Trophoblast cell (in vitro differentiated cells and primary cell): ENCODE measurements at regions not wholly inside any gene's neighbourhood (a gene's known extent, or its start where the extent isn't known, plus 50 kb on each side); places are given as distances from the start of the nearest gene placed in this dataset.

ENCODE experiments used
- DNase-seq, 2 donors: peaks; one replicate each; pipeline ENCODE4 v3.0.0-alpha.2; 2016
- H2AFZ ChIP-seq: 2 replicates; pipeline ENCODE4 v1.6.1; 2013; ENCODE audit warnings: low read length, moderate library complexity, mild to moderate bottlenecking; ENCODE audit not compliant: insufficient read depth, poor library complexity
- H2AK5ac ChIP-seq: 2 replicates; pipeline ENCODE4 v1.6.1; 2013; ENCODE audit warnings: mild to moderate bottlenecking, low read length
- H2BK120ac ChIP-seq: 2 replicates; pipeline ENCODE4 v1.6.1; 2013; ENCODE audit warnings: low read length, mild to moderate bottlenecking, moderate library complexity; ENCODE audit not compliant: insufficient read depth, poor library complexity
- H2BK12ac ChIP-seq: 2 replicates; pipeline ENCODE4 v1.6.1; 2013; ENCODE audit warnings: mild to moderate bottlenecking, low read length, moderate library complexity
- H2BK5ac ChIP-seq: 2 replicates; pipeline ENCODE4 v1.6.1; 2013; ENCODE audit warnings: low read length, low read depth, moderate library complexity, mild to moderate bottlenecking; ENCODE audit not compliant: poor library complexity
- H3K14ac ChIP-seq: 2 replicates; pipeline ENCODE4 v1.6.1; 2013; ENCODE audit warnings: mild to moderate bottlenecking, low read length
- H3K18ac ChIP-seq: 2 replicates; pipeline ENCODE4 v1.6.1; 2013; ENCODE audit warnings: mild to moderate bottlenecking, low read length
- H3K23ac ChIP-seq: 2 replicates; pipeline ENCODE4 v1.6.1; 2013; ENCODE audit warnings: low read length
- H3K27ac ChIP-seq: 2 replicates; pipeline ENCODE4 v1.5.1; 2013; ENCODE audit warnings: low read depth, mild to moderate bottlenecking, inconsistent platforms, low read length, moderate library complexity
- H3K27me3 ChIP-seq: 2 replicates; pipeline ENCODE4 v1.6.1; 2013; ENCODE audit warnings: inconsistent platforms, mild to moderate bottlenecking, low read length, moderate library complexity; ENCODE audit not compliant: insufficient read depth
- H3K36me3 ChIP-seq, 2 experiments: 1 replicate in 1 of 2; 2 replicates in 1 of 2; pipeline ENCODE4 v1.6.1; 2013; ENCODE audit warnings: low read length in 2 of 2, mild to moderate bottlenecking in 2 of 2, moderate library complexity in 1 of 2; ENCODE audit not compliant: insufficient read depth in 2 of 2, control insufficient read depth in 1 of 2
- H3K4ac ChIP-seq: 2 replicates; pipeline ENCODE4 v1.6.1; 2013; ENCODE audit warnings: low read depth, mild to moderate bottlenecking, low read length, moderate library complexity
- H3K4me1 ChIP-seq, 2 experiments: 1 replicate in 1 of 2; 2 replicates in 1 of 2; pipeline ENCODE4 v1.6.1; 2013; ENCODE audit warnings: low read length in 2 of 2, mild to moderate bottlenecking in 2 of 2, moderate library complexity in 1 of 2; ENCODE audit not compliant: insufficient read depth in 2 of 2, control insufficient read depth in 1 of 2
- H3K4me2 ChIP-seq: 2 replicates; pipeline ENCODE4 v1.6.1; 2013; ENCODE audit warnings: inconsistent platforms, mild to moderate bottlenecking, low read length, moderate library complexity
- H3K4me3 ChIP-seq: 2 replicates; pipeline ENCODE4 v1.5.1; 2013; ENCODE audit warnings: mild to moderate bottlenecking, low read depth, low read length, inconsistent platforms
- H3K79me1 ChIP-seq: one replicate; pipeline ENCODE4 v1.6.1; 2013; ENCODE audit warnings: low read length
- H3K79me2 ChIP-seq: 2 replicates; pipeline ENCODE4 v1.6.1; 2013; ENCODE audit warnings: low read length, mild to moderate bottlenecking; ENCODE audit not compliant: control insufficient read depth, insufficient read depth, poor library complexity
- H3K9ac ChIP-seq: 2 replicates; pipeline ENCODE4 v1.6.1; 2013; ENCODE audit warnings: mild to moderate bottlenecking, low read length
- H3K9me3 ChIP-seq: 2 replicates; pipeline ENCODE4 v1.6.1; 2013; ENCODE audit warnings: low read depth, mild to moderate bottlenecking, control low read depth, inconsistent platforms, low read length; ENCODE audit not compliant: insufficient read depth
- H4K12ac ChIP-seq: 2 replicates; pipeline ENCODE4 v1.6.1; 2013; ENCODE audit warnings: low read depth, mild to moderate bottlenecking, low read length, moderate library complexity
- H4K8ac ChIP-seq: 2 replicates; pipeline ENCODE4 v1.6.1; 2013; ENCODE audit warnings: low read depth, mild to moderate bottlenecking, low read length, moderate library complexity
- H4K91ac ChIP-seq: one replicate; pipeline ENCODE4 v1.6.1; 2013; ENCODE audit warnings: low read depth, mild to moderate bottlenecking, low read length, moderate library complexity
- WGBS: extraction: QIAGEN DNeasy Blood & Tissue Kit; methylation state at CpG from one replicate; pipeline ENCODE4 v1.1.7; 2013; ENCODE audit warnings: missing lambda C conversion rate; ENCODE audit not compliant: insufficient read length, insufficient coverage; ENCODE audit errors: extremely low coverage; 5-methylcytosine and 5-hydroxymethylcytosine counted together

- H3K4me1 ChIP-seq, result no peaks in the 10 kb centered on the region
- H2BK5ac ChIP-seq, result no peak overlapping the region
- no peak overlapping the region for H2AFZ ChIP-seq
- no peak overlapping the region for H2BK120ac ChIP-seq
- WGBS, result no CpG with 5 or more reads among the region's 1 CpG
- H3K36me3 ChIP-seq, result no peaks in the 10 kb centered on the region
- no peak overlapping the region for H3K14ac ChIP-seq
- no peak overlapping the region for H3K23ac ChIP-seq
- H4K12ac ChIP-seq, result no peak overlapping the region
- H3K4me2 ChIP-seq, result no peak overlapping the region
- H4K91ac ChIP-seq, result no peak overlapping the region
- H3K79me2 ChIP-seq, result no peaks in the 10 kb centered on the region
- no peak overlapping the region for H4K8ac ChIP-seq
- no peaks in the 10 kb centered on the region for H3K79me1 ChIP-seq
- no peak overlapping the region for H3K27ac ChIP-seq
- H2AK5ac ChIP-seq, result no peak overlapping the region
- H3K4me3 ChIP-seq, result no peak overlapping the region
- no peak overlapping the region for H3K9ac ChIP-seq
- no peaks in the 10 kb centered on the region for H3K27me3 ChIP-seq
- H3K4ac ChIP-seq, result no peak overlapping the region
- no peak overlapping the region for H3K18ac ChIP-seq
- DNase-seq, result no peak
- H3K9me3 ChIP-seq, result no peaks in the 10 kb centered on the region
- H2BK12ac ChIP-seq, result no peak overlapping the region
Observed at GRCh38 chr1:99177465-99177864, 86.8 kb upstream of the PLPPR4 start.

GRCh38 chr1:99180343-99180808 lies 83.9 kb upstream of the PLPPR4 start:
- H3K4me1 ChIP-seq, result no peaks in the 10 kb centered on the region
- peak; percentile 65 to 93 for DNase-seq
- no peak overlapping the region for H4K12ac ChIP-seq
- no peaks in the 10 kb centered on the region for H3K36me3 ChIP-seq
- no peak overlapping the region for H3K4me3 ChIP-seq
- no peak overlapping the region for H3K4me2 ChIP-seq
- H2BK120ac ChIP-seq, result no peak overlapping the region
- H3K27ac ChIP-seq, result no peak overlapping the region
- H2BK12ac ChIP-seq, result no peak overlapping the region
- no peak overlapping the region for H2BK5ac ChIP-seq
- H3K4ac ChIP-seq, result no peak overlapping the region
- H4K8ac ChIP-seq, result no peak overlapping the region
- H3K9ac ChIP-seq, result no peak overlapping the region
- peaks cover 1% of the 10 kb centered on the region for H3K79me1 ChIP-seq
- H3K79me2 ChIP-seq, result no peaks in the 10 kb centered on the region
- H3K27me3 ChIP-seq, result no peaks in the 10 kb centered on the region
- H3K18ac ChIP-seq, result no peak overlapping the region
- no peaks in the 10 kb centered on the region for H3K9me3 ChIP-seq
- no peak overlapping the region for H3K23ac ChIP-seq
- no peak overlapping the region for H3K14ac ChIP-seq
- no peak overlapping the region for H4K91ac ChIP-seq
- no peak overlapping the region for H2AK5ac ChIP-seq
- no peak overlapping the region for H2AFZ ChIP-seq
- no CpG with 5 or more reads among the region's 3 CpGs for WGBS

GRCh38 chr1:99180915-99181314 lies 83.4 kb upstream of the PLPPR4 start:
- Histone ChIP-seq H3K27ac (no peak overlapping the region), H3K36me3 (no peaks in the 10 kb centered on the region), H4K12ac (no peak overlapping the region), H2AK5ac (no peak overlapping the region), H3K23ac (no peak overlapping the region), H3K4ac (no peak overlapping the region), H3K4me3 (no peak overlapping the region), H3K4me2 (no peak overlapping the region), H3K79me2 (no peaks in the 10 kb centered on the region), H3K9me3 (no peaks in the 10 kb centered on the region), H3K4me1 (no peaks in the 10 kb centered on the region), H2BK120ac (no peak overlapping the region), H2BK12ac (no peak overlapping the region), H2BK5ac (no peak overlapping the region), H3K27me3 (no peaks in the 10 kb centered on the region), H3K14ac (no peak overlapping the region), H4K91ac (no peak overlapping the region), H2AFZ (no peak overlapping the region), H3K79me1 (peaks cover 1% of the 10 kb centered on the region), H4K8ac (no peak overlapping the region), H3K18ac (no peak overlapping the region), H3K9ac (no peak overlapping the region)
- WGBS, result no CpG with 5 or more reads among the region's 2 CpGs
- DNase-seq, result no peak

GRCh38 chr1:99181892-99182291 lies 82.4 kb upstream of the PLPPR4 start:
- H3K4me2 ChIP-seq, result no peak overlapping the region
- H3K79me2 ChIP-seq, result no peaks in the 10 kb centered on the region
- no peak overlapping the region for H3K14ac ChIP-seq
- H3K9me3 ChIP-seq, result no peaks in the 10 kb centered on the region
- no peak overlapping the region for H2AK5ac ChIP-seq
- DNase-seq, result no peak
- no peak overlapping the region for H2AFZ ChIP-seq
- no peak overlapping the region for H3K4ac ChIP-seq
- H3K79me1 ChIP-seq, result peaks cover 1% of the 10 kb centered on the region
- H4K91ac ChIP-seq, result no peak overlapping the region
- H2BK5ac ChIP-seq, result no peak overlapping the region
- H3K9ac ChIP-seq, result no peak overlapping the region
- H3K36me3 ChIP-seq, result no peaks in the 10 kb centered on the region
- no peaks in the 10 kb centered on the region for H3K4me1 ChIP-seq
- WGBS, result no CpG with 5 or more reads among the region's 2 CpGs
- no peak overlapping the region for H3K27ac ChIP-seq
- no peak overlapping the region for H3K23ac ChIP-seq
- H3K4me3 ChIP-seq, result no peak overlapping the region
- no peak overlapping the region for H2BK120ac ChIP-seq
- no peak overlapping the region for H4K8ac ChIP-seq
- no peak overlapping the region for H2BK12ac ChIP-seq
- H3K18ac ChIP-seq, result no peak overlapping the region
- H3K27me3 ChIP-seq, result no peaks in the 10 kb centered on the region
- H4K12ac ChIP-seq, result no peak overlapping the region
